ENCODE measurements at regions not wholly inside any gene's neighbourhood (a gene's known extent, or its start where the extent isn't known, plus 50 kb on each side); places are given as distances from the start of the nearest gene placed in this dataset.

DNA sequence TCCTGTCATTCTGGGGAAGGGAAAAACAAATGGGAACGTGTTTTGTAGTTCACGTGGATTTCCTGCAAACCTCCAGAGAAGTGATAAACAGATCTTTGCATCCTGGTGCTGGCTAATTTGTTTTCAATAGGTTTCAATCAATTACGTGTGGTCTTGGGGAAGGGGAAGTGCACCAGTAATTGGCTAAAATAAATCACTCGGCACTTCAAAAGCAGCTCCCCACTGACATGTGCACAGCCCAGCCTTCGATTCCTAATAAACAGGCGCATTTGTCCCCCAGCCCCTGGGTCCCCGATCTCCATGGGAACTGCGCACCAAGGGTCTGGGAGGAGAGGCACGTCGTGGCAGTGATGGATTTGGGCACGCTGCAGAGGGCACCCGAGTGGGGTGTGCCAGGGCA lies 112.9 kb upstream of the GSE1 start:
- no peak for TF ChIP-seq POLR2A (IDR thresholded peaks at IDR 0.05)
- TF ChIP-seq, protein P1, sequence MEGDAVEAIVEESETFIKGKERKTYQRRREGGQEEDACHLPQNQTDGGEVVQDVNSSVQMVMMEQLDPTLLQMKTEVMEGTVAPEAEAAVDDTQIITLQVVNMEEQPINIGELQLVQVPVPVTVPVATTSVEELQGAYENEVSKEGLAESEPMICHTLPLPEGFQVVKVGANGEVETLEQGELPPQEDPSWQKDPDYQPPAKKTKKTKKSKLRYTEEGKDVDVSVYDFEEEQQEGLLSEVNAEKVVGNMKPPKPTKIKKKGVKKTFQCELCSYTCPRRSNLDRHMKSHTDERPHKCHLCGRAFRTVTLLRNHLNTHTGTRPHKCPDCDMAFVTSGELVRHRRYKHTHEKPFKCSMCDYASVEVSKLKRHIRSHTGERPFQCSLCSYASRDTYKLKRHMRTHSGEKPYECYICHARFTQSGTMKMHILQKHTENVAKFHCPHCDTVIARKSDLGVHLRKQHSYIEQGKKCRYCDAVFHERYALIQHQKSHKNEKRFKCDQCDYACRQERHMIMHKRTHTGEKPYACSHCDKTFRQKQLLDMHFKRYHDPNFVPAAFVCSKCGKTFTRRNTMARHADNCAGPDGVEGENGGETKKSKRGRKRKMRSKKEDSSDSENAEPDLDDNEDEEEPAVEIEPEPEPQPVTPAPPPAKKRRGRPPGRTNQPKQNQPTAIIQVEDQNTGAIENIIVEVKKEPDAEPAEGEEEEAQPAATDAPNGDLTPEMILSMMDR (IDR thresholded peaks at IDR 0.05 in 4 of 5, conservative IDR thresholded peaks at IDR 0.05 in 1 of 5): no peak
